ENCODE measurements at regions not wholly inside any gene's neighbourhood (a gene's known extent, or its start where the extent isn't known, plus 50 kb on each side); places are given as distances from the start of the nearest gene placed in this dataset.

- DNase-seq: no peak
- Histone ChIP-seq H3K9me3 (peaks cover 0 to 3% (median 0%) of the 10 kb centered on the region in 4 donors), H3K4me3 (no peak overlapping the region)
Observed at GRCh38 chr3:163852233-163852632, 1226.1 kb downstream of the SI start.

GRCh38 chr3:163838769-163839168 is 1239.5 kb downstream of the SI start:
- no peak overlapping the region for H3K4me3 ChIP-seq
- H3K9me3 ChIP-seq: no peaks in the 10 kb centered on the region
- DNase-seq: no peak
- TF ChIP-seq EP300 (IDR thresholded peaks at IDR 0.05): no peak
- TF ChIP-seq POLR2AphosphoS5 (IDR thresholded peaks at IDR 0.05): no peak
- no peak for TF ChIP-seq CTCF (IDR thresholded peaks at IDR 0.05)
- no peak for TF ChIP-seq POLR2A (IDR thresholded peaks at IDR 0.05)
- 67 to 71% methylated on average over 4 of the region's 4 CpGs for WGBS, 2 donors
- intact Hi-C loops (cut with DNase I): no loop called here
- H3K27ac ChIP-seq: no peak overlapping the region
- H3K27me3 ChIP-seq: no peaks in the 10 kb centered on the region
- H3K4me1 ChIP-seq: no peaks in the 10 kb centered on the region
- H3K36me3 ChIP-seq: no peaks in the 10 kb centered on the region

More at GRCh38 chr3:163852233-163852632, 1226.1 kb downstream of the SI start:
- intact Hi-C loops (cut with DNase I): no loop called here
- H3K27me3 ChIP-seq: no peaks in the 10 kb centered on the region
- H3K36me3 ChIP-seq: no peaks in the 10 kb centered on the region
- H3K27ac ChIP-seq: no peak overlapping the region
- TF ChIP-seq EP300 (IDR thresholded peaks at IDR 0.05) (no peak), POLR2AphosphoS5 (IDR thresholded peaks at IDR 0.05) (no peak), CTCF (IDR thresholded peaks at IDR 0.05) (no peak), POLR2A (IDR thresholded peaks at IDR 0.05) (no peak)
- WGBS, 2 donors: 83 to 84% methylated on average over 2 of the region's 2 CpGs
- H3K4me1 ChIP-seq: no peaks in the 10 kb centered on the region

- WGBS, 2 donors: 27 to 72% methylated on average over 2 of the region's 2 CpGs
- Histone ChIP-seq H3K4me1 (no peaks in the 10 kb centered on the region), H3K27ac (no peak overlapping the region), H3K9me3 (no peaks in the 10 kb centered on the region), H3K27me3 (no peaks in the 10 kb centered on the region), H3K4me3 (no peak overlapping the region), H3K36me3 (no peaks in the 10 kb centered on the region)
- DNase-seq: no peak
- intact Hi-C loops (cut with DNase I): no loop called here
- TF ChIP-seq POLR2A (IDR thresholded peaks at IDR 0.05): no peak
- TF ChIP-seq EP300 (IDR thresholded peaks at IDR 0.05): no peak
- TF ChIP-seq POLR2AphosphoS5 (IDR thresholded peaks at IDR 0.05): no peak
- no peak for TF ChIP-seq CTCF (IDR thresholded peaks at IDR 0.05)
Observed at GRCh38 chr3:163832547-163832946, 1245.7 kb downstream of the SI start.

GRCh38 chr3:163821841-163822240 is 1256.5 kb downstream of the SI start:
- TF ChIP-seq CTCF (IDR thresholded peaks at IDR 0.05) (no peak), POLR2AphosphoS5 (IDR thresholded peaks at IDR 0.05) (no peak), EP300 (IDR thresholded peaks at IDR 0.05) (no peak), POLR2A (IDR thresholded peaks at IDR 0.05) (no peak)
- Histone ChIP-seq H3K4me1 (no peaks in the 10 kb centered on the region), H3K4me3 (no peak overlapping the region), H3K27ac (no peak overlapping the region), H3K36me3 (no peaks in the 10 kb centered on the region), H3K27me3 (no peaks in the 10 kb centered on the region), H3K9me3 (no peaks in the 10 kb centered on the region)
- DNase-seq: no peak
- intact Hi-C loops (cut with DNase I): no loop called here
- 92 to 95% methylated on average over 1 of the region's 1 CpG for WGBS, 2 donors

GRCh38 chr3:163817015-163817414 is 1261.3 kb downstream of the SI start:
- H3K36me3 ChIP-seq: no peaks in the 10 kb centered on the region
- 83 to 90% methylated on average over 6 of the region's 6 CpGs for WGBS, 2 donors
- no peak for DNase-seq
- H3K4me3 ChIP-seq: no peak overlapping the region
- no peak overlapping the region for H3K27ac ChIP-seq
- H3K27me3 ChIP-seq: no peaks in the 10 kb centered on the region
- no peaks in the 10 kb centered on the region for H3K9me3 ChIP-seq
- no peaks in the 10 kb centered on the region for H3K4me1 ChIP-seq
- intact Hi-C loops (cut with DNase I): no loop called here
- TF ChIP-seq POLR2A (IDR thresholded peaks at IDR 0.05): no peak
- TF ChIP-seq CTCF (IDR thresholded peaks at IDR 0.05): no peak
- TF ChIP-seq POLR2AphosphoS5 (IDR thresholded peaks at IDR 0.05): no peak
- no peak for TF ChIP-seq EP300 (IDR thresholded peaks at IDR 0.05)
